ENCODE measurements at regions not wholly inside any gene's neighbourhood (a gene's known extent, or its start where the extent isn't known, plus 50 kb on each side); places are given as distances from the start of the nearest gene placed in this dataset.

DNA sequence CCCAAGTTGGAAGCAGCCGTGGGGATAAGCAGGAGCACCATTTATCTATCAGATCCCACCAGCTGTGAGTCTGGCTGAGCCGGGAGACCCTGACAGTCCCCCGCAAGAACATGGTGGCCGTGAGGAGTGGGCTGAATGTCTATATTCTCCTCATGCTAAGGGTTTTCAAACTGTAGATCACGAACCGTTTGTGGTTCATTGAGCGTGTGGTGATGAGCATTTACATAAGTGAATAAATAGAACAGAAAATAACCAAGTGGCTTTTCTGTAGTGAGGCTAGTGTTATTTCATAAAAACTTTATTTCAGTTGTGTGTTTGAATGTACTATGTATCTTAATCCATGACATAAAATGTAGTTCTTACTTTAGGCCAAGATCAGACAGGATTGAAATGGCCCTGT lies 190.2 kb upstream of the APCDD1 start:
- no peaks in the 10 kb centered on the region for H3K36me3 ChIP-seq (ENCODE audit: control insufficient read depth, insufficient read depth, low read length)
- H3K4me1 ChIP-seq (ENCODE audit: control insufficient read depth, insufficient read depth, low read length) = no peaks in the 10 kb centered on the region
- no peak overlapping the region for H3K27ac ChIP-seq (ENCODE audit: low read depth, low read length)
- H3K9me3 ChIP-seq (ENCODE audit: control insufficient read depth, insufficient read depth, low read depth, low read length) = peaks cover 16% of the 10 kb centered on the region
- H3K4me3 ChIP-seq (ENCODE audit: low read depth, low read length) = no peak overlapping the region
- H3K9ac ChIP-seq (ENCODE audit: low read length) = no peak overlapping the region
- H3K27me3 ChIP-seq (ENCODE audit: control insufficient read depth, insufficient read depth, low read length) = no peaks in the 10 kb centered on the region

DNA sequence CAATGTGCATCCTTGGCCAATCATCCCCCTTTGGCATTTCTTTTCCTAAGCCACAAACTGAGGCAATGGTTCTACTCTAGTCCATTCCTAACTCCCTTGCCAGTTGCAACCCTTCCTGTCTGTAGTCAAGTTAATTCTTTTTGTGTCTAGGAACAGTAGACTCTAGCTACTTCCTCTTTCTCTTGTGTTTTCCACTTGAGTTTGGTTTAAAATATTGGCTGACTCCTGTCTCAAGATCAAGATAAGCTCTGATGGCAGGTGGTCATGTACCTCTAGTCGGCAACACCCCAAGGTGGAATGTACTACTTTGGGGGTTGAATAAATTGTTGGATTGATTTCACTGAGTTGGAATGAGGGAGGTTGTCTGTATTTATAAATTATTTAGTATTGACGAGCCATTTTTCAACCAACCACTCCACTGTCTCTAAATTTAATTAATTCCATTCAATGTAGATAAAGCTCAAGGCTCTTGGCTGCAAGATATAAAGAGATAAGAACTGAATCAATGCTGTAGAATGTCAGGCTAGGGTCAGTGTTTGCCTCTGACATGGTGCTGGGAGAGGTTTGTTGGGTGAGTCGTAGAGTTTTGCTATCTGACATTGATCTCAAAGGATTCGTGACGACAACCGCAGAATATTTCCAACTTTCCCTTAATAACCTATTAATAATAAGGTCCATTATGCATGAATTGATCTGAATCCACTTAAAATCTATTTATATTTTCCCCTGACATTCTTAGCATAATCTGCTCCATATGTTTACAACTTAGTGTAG lies 188.7 kb upstream of the APCDD1 start:
- H3K27me3 ChIP-seq (ENCODE audit: control insufficient read depth, insufficient read depth, low read length) = no peaks in the 10 kb centered on the region
- H3K4me3 ChIP-seq (ENCODE audit: low read depth, low read length) = no peak overlapping the region
- no peaks in the 10 kb centered on the region for H3K36me3 ChIP-seq (ENCODE audit: control insufficient read depth, insufficient read depth, low read length)
- peaks cover 10% of the 10 kb centered on the region; the same call in 1 of the 2 replicates for H3K9me3 ChIP-seq (ENCODE audit: control insufficient read depth, insufficient read depth, low read depth, low read length)
- H3K4me1 ChIP-seq (ENCODE audit: control insufficient read depth, insufficient read depth, low read length) = no peaks in the 10 kb centered on the region
- no peak overlapping the region for H3K9ac ChIP-seq (ENCODE audit: low read length)
- no peak overlapping the region for H3K27ac ChIP-seq (ENCODE audit: low read depth, low read length)

GRCh38 chr18:10266334-10266590 lies 188.2 kb upstream of the APCDD1 start:
- H3K9me3 ChIP-seq (ENCODE audit: control insufficient read depth, insufficient read depth, low read depth, low read length) = peaks cover 7% of the 10 kb centered on the region; the same call in 1 of the 2 replicates
- no peaks in the 10 kb centered on the region for H3K36me3 ChIP-seq (ENCODE audit: control insufficient read depth, insufficient read depth, low read length)
- H3K4me3 ChIP-seq (ENCODE audit: low read depth, low read length) = no peak overlapping the region
- H3K9ac ChIP-seq (ENCODE audit: low read length) = no peak overlapping the region
- H3K4me1 ChIP-seq (ENCODE audit: control insufficient read depth, insufficient read depth, low read length) = no peaks in the 10 kb centered on the region
- H3K27me3 ChIP-seq (ENCODE audit: control insufficient read depth, insufficient read depth, low read length) = no peaks in the 10 kb centered on the region
- H3K27ac ChIP-seq (ENCODE audit: low read depth, low read length) = no peak overlapping the region

- Histone ChIP-seq H3K27ac (ENCODE audit: low read depth, low read length) (no peak overlapping the region), H3K4me3 (ENCODE audit: low read depth, low read length) (no peak overlapping the region), H3K36me3 (ENCODE audit: control insufficient read depth, insufficient read depth, low read length) (no peaks in the 10 kb centered on the region), H3K9me3 (ENCODE audit: control insufficient read depth, insufficient read depth, low read depth, low read length) (no peaks in the 10 kb centered on the region), H3K9ac (ENCODE audit: low read length) (no peak overlapping the region), H3K27me3 (ENCODE audit: control insufficient read depth, insufficient read depth, low read length) (no peaks in the 10 kb centered on the region), H3K4me1 (ENCODE audit: control insufficient read depth, insufficient read depth, low read length) (no peaks in the 10 kb centered on the region)
Observed at GRCh38 chr18:10269261-10269660, 185.2 kb upstream of the APCDD1 start.

GRCh38 chr18:10270151-10270571 lies 184.3 kb upstream of the APCDD1 start:
- H3K36me3 ChIP-seq (ENCODE audit: control insufficient read depth, insufficient read depth, low read length) = no peaks in the 10 kb centered on the region
- no peak overlapping the region for H3K4me3 ChIP-seq (ENCODE audit: low read depth, low read length)
- no peaks in the 10 kb centered on the region for H3K9me3 ChIP-seq (ENCODE audit: control insufficient read depth, insufficient read depth, low read depth, low read length)
- H3K4me1 ChIP-seq (ENCODE audit: control insufficient read depth, insufficient read depth, low read length) = no peaks in the 10 kb centered on the region
- no peak overlapping the region for H3K27ac ChIP-seq (ENCODE audit: low read depth, low read length)
- no peak overlapping the region for H3K9ac ChIP-seq (ENCODE audit: low read length)
- H3K27me3 ChIP-seq (ENCODE audit: control insufficient read depth, insufficient read depth, low read length) = no peaks in the 10 kb centered on the region

DNA sequence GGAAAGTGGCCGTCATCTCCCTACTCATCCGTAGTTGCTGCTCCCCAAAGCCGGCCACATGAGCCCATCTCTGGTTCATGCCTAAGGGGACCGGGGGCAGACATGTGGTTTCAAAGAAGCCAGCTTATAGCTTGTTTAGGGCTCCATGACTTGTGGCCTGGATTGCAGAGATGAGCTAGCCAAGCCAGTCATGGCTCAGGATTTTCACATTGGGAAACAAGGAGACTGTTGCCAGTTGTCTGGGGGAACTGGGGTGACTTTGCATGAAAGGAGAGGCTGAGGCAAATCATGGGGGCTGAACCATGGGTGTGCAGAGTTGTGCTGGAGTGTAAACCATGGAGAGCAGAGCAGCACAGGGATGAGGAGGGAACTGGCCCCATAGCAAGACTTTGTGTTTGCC lies 183.0 kb upstream of the APCDD1 start:
- Histone ChIP-seq H3K9ac (ENCODE audit: low read length) (no peak overlapping the region), H3K9me3 (ENCODE audit: control insufficient read depth, insufficient read depth, low read depth, low read length) (no peaks in the 10 kb centered on the region), H3K36me3 (ENCODE audit: control insufficient read depth, insufficient read depth, low read length) (no peaks in the 10 kb centered on the region), H3K27ac (ENCODE audit: low read depth, low read length) (no peak overlapping the region), H3K4me1 (ENCODE audit: control insufficient read depth, insufficient read depth, low read length) (no peaks in the 10 kb centered on the region), H3K4me3 (ENCODE audit: low read depth, low read length) (no peak overlapping the region), H3K27me3 (ENCODE audit: control insufficient read depth, insufficient read depth, low read length) (no peaks in the 10 kb centered on the region)

DNA sequence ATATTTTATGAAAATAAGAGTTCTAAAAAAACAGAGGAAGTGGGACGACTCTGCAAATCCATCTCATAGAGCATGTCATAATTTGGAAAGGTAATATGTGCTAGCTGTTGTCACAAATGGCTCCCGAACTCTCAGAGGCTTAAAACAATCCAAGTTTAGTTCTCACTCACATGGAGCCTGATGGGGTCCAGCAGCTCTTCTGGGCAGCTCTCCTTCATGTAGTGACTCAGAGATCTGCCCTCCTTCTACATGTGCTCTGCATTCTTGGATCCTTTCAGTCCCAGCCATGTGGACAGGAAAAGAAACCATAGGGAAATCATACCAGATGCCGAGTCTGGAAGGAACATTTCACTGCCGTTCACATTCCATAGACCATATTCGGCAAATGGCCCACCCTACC lies 180.1 kb upstream of the APCDD1 start:
- no peaks in the 10 kb centered on the region for H3K4me1 ChIP-seq (ENCODE audit: control insufficient read depth, insufficient read depth, low read length)
- no peaks in the 10 kb centered on the region for H3K36me3 ChIP-seq (ENCODE audit: control insufficient read depth, insufficient read depth, low read length)
- H3K4me3 ChIP-seq (ENCODE audit: low read depth, low read length) = no peak overlapping the region
- H3K9ac ChIP-seq (ENCODE audit: low read length) = no peak overlapping the region
- H3K9me3 ChIP-seq (ENCODE audit: control insufficient read depth, insufficient read depth, low read depth, low read length) = no peaks in the 10 kb centered on the region
- no peak overlapping the region for H3K27ac ChIP-seq (ENCODE audit: low read depth, low read length)
- H3K27me3 ChIP-seq (ENCODE audit: control insufficient read depth, insufficient read depth, low read length) = no peaks in the 10 kb centered on the region

GRCh38 chr18:10275486-10275885 lies 178.9 kb upstream of the APCDD1 start:
- no peaks in the 10 kb centered on the region for H3K36me3 ChIP-seq (ENCODE audit: control insufficient read depth, insufficient read depth, low read length)
- H3K9ac ChIP-seq (ENCODE audit: low read length) = no peak overlapping the region
- no peak overlapping the region for H3K27ac ChIP-seq (ENCODE audit: low read depth, low read length)
- H3K4me1 ChIP-seq (ENCODE audit: control insufficient read depth, insufficient read depth, low read length) = no peaks in the 10 kb centered on the region
- no peaks in the 10 kb centered on the region for H3K27me3 ChIP-seq (ENCODE audit: control insufficient read depth, insufficient read depth, low read length)
- no peaks in the 10 kb centered on the region for H3K9me3 ChIP-seq (ENCODE audit: control insufficient read depth, insufficient read depth, low read depth, low read length)
- H3K4me3 ChIP-seq (ENCODE audit: low read depth, low read length) = no peak overlapping the region

DNA sequence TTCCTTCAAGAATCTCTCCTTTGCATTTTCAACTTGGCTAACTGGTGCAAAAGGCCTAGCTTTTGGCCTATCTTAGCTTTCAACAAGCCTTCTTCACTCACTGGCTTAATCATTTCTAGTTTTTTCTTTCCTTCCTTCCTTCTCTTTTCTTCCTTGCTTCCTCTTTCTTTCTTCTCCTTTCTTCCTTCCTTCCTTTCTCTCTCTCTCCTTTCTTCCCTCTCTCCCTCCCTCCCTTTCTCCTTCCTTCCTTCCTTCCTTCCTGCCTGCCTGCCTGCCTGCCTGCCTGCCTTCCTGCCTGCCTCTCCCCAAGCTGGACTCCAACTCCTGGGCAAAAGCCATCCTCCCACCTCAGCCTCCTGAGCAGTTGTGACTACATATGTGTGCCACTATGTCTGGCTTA lies 176.2 kb upstream of the APCDD1 start:
- no peaks in the 10 kb centered on the region for H3K36me3 ChIP-seq (ENCODE audit: control insufficient read depth, insufficient read depth, low read length)
- no peak overlapping the region for H3K9ac ChIP-seq (ENCODE audit: low read length)
- no peak overlapping the region for H3K27ac ChIP-seq (ENCODE audit: low read depth, low read length)
- no peaks in the 10 kb centered on the region for H3K4me1 ChIP-seq (ENCODE audit: control insufficient read depth, insufficient read depth, low read length)
- no peak overlapping the region for H3K4me3 ChIP-seq (ENCODE audit: low read depth, low read length)
- no peaks in the 10 kb centered on the region for H3K27me3 ChIP-seq (ENCODE audit: control insufficient read depth, insufficient read depth, low read length)
- H3K9me3 ChIP-seq (ENCODE audit: control insufficient read depth, insufficient read depth, low read depth, low read length) = no peaks in the 10 kb centered on the region

GRCh38 chr18:10279471-10279870 lies 175.0 kb upstream of the APCDD1 start:
- Histone ChIP-seq H3K27ac (ENCODE audit: low read depth, low read length) (no peak overlapping the region), H3K4me3 (ENCODE audit: low read depth, low read length) (no peak overlapping the region), H3K9me3 (ENCODE audit: control insufficient read depth, insufficient read depth, low read depth, low read length) (no peaks in the 10 kb centered on the region), H3K4me1 (ENCODE audit: control insufficient read depth, insufficient read depth, low read length) (no peaks in the 10 kb centered on the region), H3K36me3 (ENCODE audit: control insufficient read depth, insufficient read depth, low read length) (no peaks in the 10 kb centered on the region), H3K9ac (ENCODE audit: low read length) (no peak overlapping the region), H3K27me3 (ENCODE audit: control insufficient read depth, insufficient read depth, low read length) (no peaks in the 10 kb centered on the region)

DNA sequence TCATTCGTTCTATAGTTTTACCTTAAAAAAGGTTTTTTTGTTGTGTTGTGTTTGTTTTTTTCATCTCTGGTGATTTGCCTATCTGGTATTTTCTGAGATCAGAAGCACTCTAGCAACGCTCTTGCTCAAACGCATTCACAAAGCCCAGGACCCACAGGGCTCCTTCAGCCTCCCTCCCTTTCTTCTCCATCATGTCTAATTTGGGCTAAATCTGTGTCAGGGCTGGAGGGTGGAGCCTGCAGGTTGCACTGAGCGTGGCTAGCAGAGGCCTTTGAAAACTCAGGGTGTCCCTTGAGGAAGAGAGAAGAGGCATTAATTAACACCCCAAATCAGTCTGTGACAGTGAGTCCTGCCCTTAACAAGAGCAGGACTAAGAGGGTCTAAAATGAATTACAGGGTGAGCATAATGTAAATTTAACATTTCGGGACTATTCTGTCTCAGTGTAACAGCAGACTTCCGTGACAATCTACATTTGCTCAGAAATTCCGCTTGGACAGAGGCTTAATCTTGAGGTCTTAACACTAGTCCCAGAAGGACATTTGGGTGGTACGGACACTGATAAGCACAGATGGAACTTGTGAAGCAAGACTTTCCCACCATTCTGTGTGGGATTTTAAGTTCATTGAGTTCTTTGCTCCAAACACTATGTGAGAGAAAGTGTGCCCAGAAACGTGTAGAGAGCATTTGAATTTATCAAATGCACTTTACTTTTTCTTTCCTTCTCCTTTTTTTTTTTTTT lies 174.4 kb upstream of the APCDD1 start:
- H3K27ac ChIP-seq (ENCODE audit: low read depth, low read length) = no peak overlapping the region
- no peaks in the 10 kb centered on the region for H3K4me1 ChIP-seq (ENCODE audit: control insufficient read depth, insufficient read depth, low read length)
- no peaks in the 10 kb centered on the region for H3K9me3 ChIP-seq (ENCODE audit: control insufficient read depth, insufficient read depth, low read depth, low read length)
- H3K36me3 ChIP-seq (ENCODE audit: control insufficient read depth, insufficient read depth, low read length) = no peaks in the 10 kb centered on the region
- H3K4me3 ChIP-seq (ENCODE audit: low read depth, low read length) = no peak overlapping the region
- no peaks in the 10 kb centered on the region for H3K27me3 ChIP-seq (ENCODE audit: control insufficient read depth, insufficient read depth, low read length)
- H3K9ac ChIP-seq (ENCODE audit: low read length) = no peak overlapping the region

All from HUES6 (cell line).